GM18505 (cell line): ENCODE measurements at regions not wholly inside any gene's neighbourhood (a gene's known extent, or its start where the extent isn't known, plus 50 kb on each side); places are given as distances from the start of the nearest gene placed in this dataset.
A peak's percentile ranks its signal among the peaks of the same experiment; 100 is the strongest.

ENCODE experiments used
- ATAC-seq: cut with Tn5 transposase; IDR thresholded peaks from one replicate; pipeline ENCODE4 v1.9.1; 2021; ENCODE audit not compliant: unreplicated experiment
- POLR2A ChIP-seq: IDR thresholded peaks from 4 replicates; pipeline ENCODE4 v1.6.1; 2011; ENCODE audit warnings: borderline replicate concordance; ENCODE audit not compliant: insufficient read depth, insufficient read length; ENCODE audit errors: extremely low read depth

- no peak for TF ChIP-seq POLR2A
- no peak for ATAC-seq
These were observed 289.1 kb upstream of the MANEA start for GRCh38 chr6:95288251-95288650.

GRCh38 chr6:95292011-95292410, 285.3 kb upstream of the MANEA start:
- no peak for TF ChIP-seq POLR2A
- ATAC-seq: no peak

- no peak for TF ChIP-seq POLR2A
These were observed 284.1 kb upstream of the MANEA start for GRCh38 chr6:95293257-95293656.

GRCh38 chr6:95294043-95294442, 283.3 kb upstream of the MANEA start:
- TF ChIP-seq POLR2A: no peak
- no peak for ATAC-seq

More at GRCh38 chr6:95293257-95293656, 284.1 kb upstream of the MANEA start:
- no peak for ATAC-seq

GRCh38 chr6:95309545-95309944, 267.8 kb upstream of the MANEA start:
- TF ChIP-seq POLR2A: no peak
- ATAC-seq: no peak

GRCh38 chr6:95318137-95318536, 259.2 kb upstream of the MANEA start:
- ATAC-seq: no peak
- no peak for TF ChIP-seq POLR2A

GRCh38 chr6:95321126-95321525, 256.2 kb upstream of the MANEA start:
- TF ChIP-seq POLR2A: no peak
- ATAC-seq: no peak

GRCh38 chr6:95325916-95326315, 251.4 kb upstream of the MANEA start:
- no peak for ATAC-seq

GRCh38 chr6:95328231-95328630, 249.1 kb upstream of the MANEA start:
- no peak for ATAC-seq
- TF ChIP-seq POLR2A: no peak

More at GRCh38 chr6:95325916-95326315, 251.4 kb upstream of the MANEA start:
- TF ChIP-seq POLR2A: no peak

GRCh38 chr6:95352064-95352795, 225.1 kb upstream of the MANEA start:
- no peak for ATAC-seq
- no peak for TF ChIP-seq POLR2A

- TF ChIP-seq POLR2A: no peak
These were observed 222.8 kb upstream of the MANEA start for GRCh38 chr6:95354551-95354950.

GRCh38 chr6:95357380-95358020, 219.8 kb upstream of the MANEA start:
- no peak for TF ChIP-seq POLR2A
- no peak for ATAC-seq

More at GRCh38 chr6:95354551-95354950, 222.8 kb upstream of the MANEA start:
- no peak for ATAC-seq

- no peak for TF ChIP-seq POLR2A
- ATAC-seq: peak; percentile 78
These were observed 213.2 kb upstream of the MANEA start for GRCh38 chr6:95364016-95364604.

- no peak for ATAC-seq
- TF ChIP-seq POLR2A: no peak
These were observed 211.9 kb upstream of the MANEA start for GRCh38 chr6:95365454-95365853.
